ENCODE measurements at regions not wholly inside any gene's neighbourhood (a gene's known extent, or its start where the extent isn't known, plus 50 kb on each side); places are given as distances from the start of the nearest gene placed in this dataset.

- TF ChIP-seq CTCF (IDR thresholded peaks at IDR 0.05; ENCODE audit: insufficient read depth, low read depth, low read length) = no peak
- no peak for TF ChIP-seq EZH2 (IDR thresholded peaks at IDR 0.05; ENCODE audit: insufficient read depth, low read length)
These were observed 381.5 kb upstream of the C2CD4B start for GRCh38 chr15:62546628-62547027.
